ENCODE measurements at regions not wholly inside any gene's neighbourhood (a gene's known extent, or its start where the extent isn't known, plus 50 kb on each side); places are given as distances from the start of the nearest gene placed in this dataset.

- no peak for TF ChIP-seq RAD21 (IDR thresholded peaks at IDR 0.05; ENCODE audit: low read depth)
- no peak for TF ChIP-seq REST (IDR thresholded peaks at IDR 0.05; ENCODE audit: low read depth)
- no peak for TF ChIP-seq CEBPB (IDR thresholded peaks at IDR 0.05)
- no peak for TF ChIP-seq MAX (IDR thresholded peaks at IDR 0.05)
- no peak for TF ChIP-seq FOXM1 (IDR thresholded peaks at IDR 0.05; ENCODE audit: borderline replicate concordance, low read depth)
- TF ChIP-seq TEAD4 (IDR thresholded peaks at IDR 0.05), result no peak
- no peak for TF ChIP-seq CREB1 (IDR thresholded peaks at IDR 0.05; ENCODE audit: low read depth)
- TF ChIP-seq EP300 (IDR thresholded peaks at IDR 0.05; ENCODE audit: borderline replicate concordance), result no peak
- TF ChIP-seq EGR1 (IDR thresholded peaks at IDR 0.05), result no peak
- TF ChIP-seq NFIC (IDR thresholded peaks at IDR 0.05), result no peak
- no peak for TF ChIP-seq YY1 (IDR thresholded peaks at IDR 0.05; ENCODE audit: low read depth)
- no peak for TF ChIP-seq TAF1 (IDR thresholded peaks at IDR 0.05; ENCODE audit: low read depth)
- no peak for TF ChIP-seq USF1 (IDR thresholded peaks at IDR 0.05)
- no peak for TF ChIP-seq ZBTB7A (IDR thresholded peaks at IDR 0.05; ENCODE audit: low read depth)
Observed at GRCh38 chr11:104588446-104588845, 309.8 kb downstream of the CASP12 start.
